Cardiac septum (tissue), 1 donor: ENCODE measurements at regions not wholly inside any gene's neighbourhood (a gene's known extent, or its start where the extent isn't known, plus 50 kb on each side); places are given as distances from the start of the nearest gene placed in this dataset.
"Not testable (repeated sequence)": the region's sequence is repeated elsewhere in the genome, so short reads cannot be mapped to it uniquely, and the experiment has no call there.

ENCODE experiments used
- DNase-seq: peaks from one replicate; pipeline ENCODE4 v3.0.0-alpha.2; 2020; ENCODE audit warnings: low spot score
- intact Hi-C: fragments of 100-400 bp; cut with DNase I; formaldehyde crosslinking; loops from one replicate; pipeline ENCODE4 v1.14.0; 2022
- donor health status: DM: no; HTN: no; CAD: no.

- intact Hi-C loops, DNase-seq: not testable (repeated sequence)
Measured at GRCh38 chr22:25433381-25433970, 131.0 kb upstream of the GRK3 start.

- intact Hi-C loops, result no loop called here
- DNase-seq, result no peak
Measured at GRCh38 chr22:25437414-25438160, 126.9 kb upstream of the GRK3 start.

DNA sequence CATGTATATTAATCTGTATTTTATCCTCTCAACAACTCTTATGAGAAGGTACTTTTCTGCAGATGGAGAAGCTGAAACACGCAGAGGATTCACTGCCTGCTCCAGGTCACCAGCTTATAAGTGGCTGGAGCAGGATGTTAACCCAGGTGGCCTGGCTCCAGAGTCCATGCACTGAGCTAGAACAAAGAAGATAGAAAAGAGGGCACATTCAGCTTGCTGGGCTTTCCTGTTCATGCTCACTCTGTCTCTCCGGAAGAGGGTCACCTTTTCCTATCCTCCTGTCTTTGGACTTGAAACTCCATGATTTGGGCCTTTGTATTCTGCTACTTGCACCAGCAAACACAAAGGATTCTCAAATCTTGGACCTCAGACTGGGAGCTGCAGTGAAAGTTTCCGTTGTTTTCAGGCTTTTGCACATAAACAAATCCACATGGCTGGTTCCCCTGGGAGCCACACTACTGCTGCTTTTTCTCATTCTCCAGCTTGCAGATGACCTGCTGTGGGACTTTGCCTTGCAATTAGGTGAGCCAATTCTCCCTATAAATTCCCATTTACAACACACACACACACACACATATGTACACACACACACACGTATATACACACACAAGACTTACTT, 117.3 kb upstream of the GRK3 start:
- intact Hi-C loops, result loop anchor here (5.0 kb wide), 1 partner anchor 85 kb away; no protein-coding TSS in a partner anchor
- DNase-seq, result no peak

DNA sequence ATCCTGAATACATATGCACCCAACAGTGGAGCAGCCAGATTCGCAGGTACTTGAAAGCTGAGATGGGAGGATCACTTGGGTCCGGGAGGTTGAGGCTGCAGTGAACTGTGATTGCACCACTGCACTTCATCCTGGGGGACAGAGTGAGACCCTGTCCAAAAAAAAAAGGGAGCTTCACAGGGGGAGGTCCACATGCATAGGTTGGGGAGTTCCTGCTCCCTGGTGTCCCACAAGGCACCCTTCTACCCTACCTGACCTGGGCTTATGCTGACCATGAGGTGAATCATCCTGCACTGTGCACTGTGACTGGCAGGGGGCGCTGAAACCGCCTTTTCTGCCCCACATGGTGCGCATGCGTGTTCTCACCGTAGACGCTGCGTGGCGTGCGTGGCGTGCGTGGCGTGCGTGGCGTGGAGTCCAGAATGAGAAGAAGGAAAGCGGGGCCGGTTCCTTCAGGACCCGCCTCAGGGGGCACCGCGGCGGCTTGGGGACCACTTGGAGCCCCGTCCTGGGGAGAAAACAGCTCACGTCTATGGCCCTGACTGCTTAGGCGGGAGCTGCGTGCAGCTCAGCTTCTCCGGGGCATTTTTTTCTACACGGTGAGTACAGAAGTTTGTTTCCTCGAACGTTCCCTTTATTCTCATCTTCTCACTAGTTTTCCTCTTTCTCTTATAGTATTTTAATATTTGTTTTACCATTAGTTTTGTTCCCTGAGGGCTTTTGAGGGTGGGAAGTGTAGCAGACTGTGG, 116.6 kb upstream of the GRK3 start:
- intact Hi-C loops, result loop anchor here (5.0 kb wide), 1 partner anchor 86 kb away; no protein-coding TSS in a partner anchor
- peak; percentile 93 for DNase-seq

DNA sequence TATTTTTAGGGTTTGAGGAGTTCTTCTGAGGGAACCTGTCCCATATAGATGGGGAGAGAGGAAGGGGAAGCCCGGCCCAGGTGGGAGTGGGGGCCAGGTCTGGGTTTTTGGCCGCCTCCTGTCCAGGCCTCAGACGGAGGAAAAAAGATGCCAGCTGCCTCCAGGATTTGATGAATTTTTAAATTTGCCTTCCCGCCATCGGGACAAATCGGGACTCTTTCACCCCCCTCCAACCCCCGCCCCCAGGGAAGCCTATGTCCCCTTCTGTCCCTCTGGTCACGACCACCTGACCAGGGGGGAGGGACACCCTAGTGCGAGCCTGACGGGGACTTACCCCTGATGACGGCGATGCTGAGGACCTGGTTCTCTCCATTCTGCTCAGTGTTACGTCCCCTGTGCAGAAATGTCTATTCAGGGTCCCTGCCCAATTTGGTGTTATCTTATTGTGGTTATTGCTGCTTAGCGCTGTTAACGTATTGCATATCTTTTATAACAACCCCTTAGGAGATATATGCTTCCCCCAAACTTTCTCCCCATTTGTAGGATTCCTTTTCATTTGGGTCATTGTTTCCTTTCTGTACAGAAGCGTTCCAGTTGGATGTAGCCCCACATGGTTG, 115.9 kb upstream of the GRK3 start:
- intact Hi-C loops, result loop anchor here (5.0 kb wide), 1 partner anchor 86 kb away; no protein-coding TSS in a partner anchor
- DNase-seq, result no peak

- DNase-seq, result no peak
- intact Hi-C loops, result loop anchor here (5.0 kb wide), 1 partner anchor 88 kb away; no protein-coding TSS in a partner anchor
Measured at GRCh38 chr22:25449781-25450317, 114.6 kb upstream of the GRK3 start.

GRCh38 chr22:25451480-25452114, 112.9 kb upstream of the GRK3 start:
- intact Hi-C loops, result no loop called here
- DNase-seq, result no peak

GRCh38 chr22:25452116-25452700, 112.3 kb upstream of the GRK3 start:
- intact Hi-C loops, result no loop called here
- no peak for DNase-seq

DNA sequence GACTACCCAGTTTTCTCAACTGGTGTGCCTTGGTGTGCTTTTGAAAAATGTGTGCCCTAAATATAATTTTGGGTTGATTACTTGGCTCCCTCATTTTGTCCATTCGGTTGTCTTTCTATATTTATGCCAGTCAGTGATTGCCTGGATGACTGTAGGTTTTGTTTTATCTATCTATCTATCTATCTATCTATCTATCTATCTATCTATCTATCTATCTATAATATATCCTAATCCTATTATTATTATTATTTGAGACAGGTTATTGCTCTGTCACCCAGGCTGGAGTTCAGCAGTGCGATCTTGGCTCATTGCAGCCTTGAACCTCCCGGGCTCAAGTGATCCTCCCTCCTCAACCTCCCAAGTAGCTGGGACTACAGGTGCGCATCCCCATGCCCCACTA, 111.4 kb upstream of the GRK3 start:
- DNase-seq, result no peak
- intact Hi-C loops, result no loop called here

GRCh38 chr22:25453557-25453956, 110.9 kb upstream of the GRK3 start:
- intact Hi-C loops, result no loop called here
- no peak for DNase-seq

- DNase-seq, intact Hi-C loops: not testable (repeated sequence)
Measured at GRCh38 chr22:25456300-25457043, 108.0 kb upstream of the GRK3 start.

- DNase-seq, intact Hi-C loops: not testable (repeated sequence)
Measured at GRCh38 chr22:25458631-25459030, 105.8 kb upstream of the GRK3 start.

- DNase-seq, intact Hi-C loops: not testable (repeated sequence)
Measured at GRCh38 chr22:25460682-25461081, 103.8 kb upstream of the GRK3 start.

DNA sequence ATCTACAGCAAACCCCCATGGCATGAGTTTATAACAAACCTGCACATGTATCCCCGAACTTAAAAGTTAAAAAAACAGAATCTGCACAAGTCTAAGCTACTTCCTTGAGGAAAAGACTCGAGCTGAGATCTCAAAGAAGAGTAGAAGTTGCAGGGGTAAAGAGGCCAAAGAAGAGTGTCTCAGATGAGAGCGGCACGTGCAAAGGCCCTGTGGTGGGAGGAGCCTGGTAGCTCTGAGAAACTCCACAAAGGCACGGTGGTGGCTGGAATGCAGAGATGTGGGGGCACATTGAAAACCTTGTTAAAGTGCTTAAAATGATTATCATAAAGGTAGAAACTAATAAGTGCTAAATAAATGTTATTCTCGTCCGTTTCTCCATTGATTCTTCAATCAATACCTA, 103.2 kb upstream of the GRK3 start:
- intact Hi-C loops, result no loop called here
- DNase-seq, result no peak

- intact Hi-C loops, result loop anchor here (2.0 kb wide), 2 partner anchors 240 to 312 kb away; no protein-coding TSS in a partner anchor
- peak; percentile 85 for DNase-seq
Measured at GRCh38 chr22:25462474-25463346, 101.8 kb upstream of the GRK3 start.

GRCh38 chr22:25463347-25463628, 101.2 kb upstream of the GRK3 start:
- not testable (repeated sequence) for DNase-seq
- intact Hi-C loops, result loop anchor here (2.0 kb wide), 2 partner anchors 240 to 312 kb away; no protein-coding TSS in a partner anchor

DNA sequence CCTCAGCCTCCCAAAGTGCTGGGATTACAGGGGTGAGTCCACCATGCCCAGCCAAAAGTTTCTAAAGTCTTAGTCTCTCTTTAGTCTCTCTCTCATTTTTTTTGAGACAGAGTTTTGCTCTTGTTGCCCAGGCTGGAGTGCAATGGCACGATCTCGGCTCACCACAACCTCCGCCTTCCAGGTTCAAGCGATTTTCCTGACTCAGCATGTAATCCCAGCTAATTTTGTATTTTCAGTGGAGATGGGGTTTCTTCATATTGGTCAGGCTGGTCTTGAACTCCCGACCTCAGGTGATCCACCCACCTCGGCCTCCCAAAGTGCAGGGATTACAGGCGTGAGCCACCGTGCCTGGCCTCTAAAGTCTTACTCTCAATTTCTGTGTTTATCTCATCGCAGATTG, 100.1 kb upstream of the GRK3 start:
- intact Hi-C loops, result not testable (repeated sequence)

More for the DNA sequence above, 100.1 kb upstream of the GRK3 start:
- DNase-seq, result peak; percentile 12
